ENCODE measurements at regions not wholly inside any gene's neighbourhood (a gene's known extent, or its start where the extent isn't known, plus 50 kb on each side); places are given as distances from the start of the nearest gene placed in this dataset.
"Not testable (repeated sequence)": the region's sequence is repeated elsewhere in the genome, so short reads cannot be mapped to it uniquely, and the experiment has no call there.

GRCh38 chr12:74105434-74105833 is 432.2 kb upstream of the ATXN7L3B start:
- no peak for DNase-seq (ENCODE audit: low read depth)

- DNase-seq (ENCODE audit: low read depth) = no peak
Observed at GRCh38 chr12:74108729-74109128, 428.9 kb upstream of the ATXN7L3B start.

- DNase-seq (ENCODE audit: low read depth) = no peak
Observed at GRCh38 chr12:74111688-74112360, 425.8 kb upstream of the ATXN7L3B start.

- no peak for DNase-seq (ENCODE audit: low read depth)
Observed at GRCh38 chr12:74119811-74120362, 417.7 kb upstream of the ATXN7L3B start.

- no peak for DNase-seq (ENCODE audit: low read depth)
Observed at GRCh38 chr12:74120644-74121043, 417.0 kb upstream of the ATXN7L3B start.

GRCh38 chr12:74129702-74130101 is 407.9 kb upstream of the ATXN7L3B start:
- no peak for DNase-seq (ENCODE audit: low read depth)

- no peak for DNase-seq (ENCODE audit: low read depth)
Observed at GRCh38 chr12:74144396-74144795, 393.2 kb upstream of the ATXN7L3B start.

- no peak for DNase-seq (ENCODE audit: low read depth)
Observed at GRCh38 chr12:74145328-74145727, 392.3 kb upstream of the ATXN7L3B start.

- DNase-seq (ENCODE audit: low read depth) = no peak
Observed at GRCh38 chr12:74148849-74149248, 388.8 kb upstream of the ATXN7L3B start.

- no peak for DNase-seq (ENCODE audit: low read depth)
Observed at GRCh38 chr12:74152370-74152769, 385.3 kb upstream of the ATXN7L3B start.

GRCh38 chr12:74166096-74166495 is 371.5 kb upstream of the ATXN7L3B start:
- DNase-seq (ENCODE audit: low read depth) = no peak

GRCh38 chr12:74169607-74170006 is 368.0 kb upstream of the ATXN7L3B start:
- no peak for DNase-seq (ENCODE audit: low read depth)

- no peak for DNase-seq (ENCODE audit: low read depth)
Observed at GRCh38 chr12:74170645-74171477, 366.8 kb upstream of the ATXN7L3B start.

- no peak for DNase-seq (ENCODE audit: low read depth)
Observed at GRCh38 chr12:74171478-74171909, 366.1 kb upstream of the ATXN7L3B start.

- not testable (repeated sequence) for DNase-seq (ENCODE audit: low read depth)
Observed at GRCh38 chr12:74174961-74175360, 362.7 kb upstream of the ATXN7L3B start.

GRCh38 chr12:74185360-74185759 is 352.3 kb upstream of the ATXN7L3B start:
- no peak for DNase-seq (ENCODE audit: low read depth)

- no peak for DNase-seq (ENCODE audit: low read depth)
Observed at GRCh38 chr12:74193191-74193590, 344.4 kb upstream of the ATXN7L3B start.

GRCh38 chr12:74204236-74204635 is 333.4 kb upstream of the ATXN7L3B start:
- no peak for DNase-seq (ENCODE audit: low read depth)

- DNase-seq (ENCODE audit: low read depth) = no peak
Observed at GRCh38 chr12:74227846-74228545, 309.6 kb upstream of the ATXN7L3B start.

GRCh38 chr12:74229671-74230070 is 308.0 kb upstream of the ATXN7L3B start:
- no peak for DNase-seq (ENCODE audit: low read depth)

- DNase-seq (ENCODE audit: low read depth) = no peak
Observed at GRCh38 chr12:74235342-74235741, 302.3 kb upstream of the ATXN7L3B start.

GRCh38 chr12:74241341-74241740 is 296.3 kb upstream of the ATXN7L3B start:
- no peak for DNase-seq (ENCODE audit: low read depth)
